SK-N-SH treated with all-trans-retinoic acid at 6 μM for 48 hours (cell line): ENCODE measurements at regions not wholly inside any gene's neighbourhood (a gene's known extent, or its start where the extent isn't known, plus 50 kb on each side); places are given as distances from the start of the nearest gene placed in this dataset.

Experiments used
- ATAC-seq: fragments of 200-7000 bp; cut with Tn5 transposase; 3 replicates; pipeline ENCODE4 v1.9.1; 2020; ENCODE audit warnings: mild to moderate bottlenecking, moderate library complexity
- BACH2 ChIP-seq: fragments of 250-450 bp; sonication (Bioruptor Pico); IDR thresholded peaks from 2 replicates; pipeline ENCODE4 v1.9.0; 2021; ENCODE audit warnings: mild to moderate bottlenecking, borderline replicate concordance
- CREB5 ChIP-seq: fragments of 250-450 bp; sonication (Bioruptor Pico); IDR thresholded peaks from 2 replicates; pipeline ENCODE4 v1.5.1; 2020; ENCODE audit warnings: low read depth, mild to moderate bottlenecking, moderate library complexity
- CSDC2 ChIP-seq: fragments of 250-450 bp; sonication (Bioruptor Pico); IDR thresholded peaks from 2 replicates; pipeline ENCODE4 v1.5.0; 2020; ENCODE audit warnings: mild to moderate bottlenecking, moderate library complexity
- ESRRG ChIP-seq: fragments of 250-450 bp; sonication (Bioruptor Pico); IDR thresholded peaks from 2 replicates; pipeline ENCODE4 v1.6.1; 2021; ENCODE audit warnings: mild to moderate bottlenecking
- GLIS3 ChIP-seq: fragments of 250-450 bp; sonication (Bioruptor Pico); IDR thresholded peaks from 2 replicates; pipeline ENCODE4 v1.5.0; 2020; ENCODE audit warnings: mild to moderate bottlenecking, moderate library complexity
- ISL1 ChIP-seq: fragments of 250-450 bp; sonication (Bioruptor Pico); IDR thresholded peaks from 2 replicates; pipeline ENCODE4 v2.1.2; 2022; ENCODE audit warnings: mild to moderate bottlenecking, moderate library complexity
- OSR1 ChIP-seq: fragments of 250-450 bp; sonication (Bioruptor Pico); IDR thresholded peaks from 2 replicates; pipeline ENCODE4 v1.8.0; 2022; ENCODE audit warnings: moderate library complexity, mild to moderate bottlenecking, inconsistent platforms
- PPARA ChIP-seq: fragments of 250-450 bp; sonication (Bioruptor Pico); IDR thresholded peaks from 2 replicates; pipeline ENCODE4 v1.5.0; 2020; ENCODE audit warnings: mild to moderate bottlenecking, borderline replicate concordance
- SNAI2 ChIP-seq: fragments of 250-450 bp; sonication (Bioruptor Pico); IDR thresholded peaks from 2 replicates; pipeline ENCODE4 v1.5.0; 2020; ENCODE audit warnings: mild to moderate bottlenecking, moderate library complexity
- TCF4 ChIP-seq: fragments of 250-450 bp; sonication (Bioruptor Pico); IDR thresholded peaks from 2 replicates; pipeline ENCODE4 v1.8.0; 2021; ENCODE audit warnings: mild to moderate bottlenecking, moderate library complexity, borderline replicate concordance
- TSHZ2 ChIP-seq: fragments of 250-450 bp; sonication (Bioruptor Pico); IDR thresholded peaks from 2 replicates; pipeline ENCODE4 v1.5.0; 2020; ENCODE audit warnings: mild to moderate bottlenecking, moderate library complexity
- ZFP3 ChIP-seq: fragments of 250-450 bp; sonication (Bioruptor Pico); IDR thresholded peaks from 2 replicates; pipeline ENCODE4 v1.5.0; 2020; ENCODE audit warnings: mild to moderate bottlenecking, moderate library complexity
- ZFP30 ChIP-seq: fragments of 450-650 bp; formaldehyde crosslinking; IDR thresholded peaks from 2 replicates; pipeline ENCODE4 v1.5.0; 2022; ENCODE audit warnings: mild to moderate bottlenecking, moderate library complexity
- ZNF8 ChIP-seq: fragments of 450-650 bp; formaldehyde crosslinking; IDR thresholded peaks from 2 replicates; pipeline ENCODE4 v1.5.0; 2020; ENCODE audit warnings: mild to moderate bottlenecking, moderate library complexity
- TF ChIP-seq, protein P1 (sequence below): fragments of 250-450 bp; sonication (Bioruptor Pico); IDR thresholded peaks from 2 replicates; pipeline ENCODE4 v1.8.0; 2021; ENCODE audit warnings: low read depth, mild to moderate bottlenecking, moderate library complexity, borderline replicate concordance
- TF ChIP-seq, protein P2 (sequence below): fragments of 250-450 bp; sonication (Bioruptor Pico); IDR thresholded peaks from 2 replicates; pipeline ENCODE4 v1.5.1; 2021; ENCODE audit warnings: mild to moderate bottlenecking, moderate library complexity

- TF ChIP-seq ZNF8 (CRISPR knock-in tag) = no peak
- no peak for TF ChIP-seq PPARA (CRISPR knock-in tag)
- TF ChIP-seq ZFP30 (CRISPR knock-in tag) = no peak
- no peak for TF ChIP-seq GLIS3
- TF ChIP-seq, protein P1, sequence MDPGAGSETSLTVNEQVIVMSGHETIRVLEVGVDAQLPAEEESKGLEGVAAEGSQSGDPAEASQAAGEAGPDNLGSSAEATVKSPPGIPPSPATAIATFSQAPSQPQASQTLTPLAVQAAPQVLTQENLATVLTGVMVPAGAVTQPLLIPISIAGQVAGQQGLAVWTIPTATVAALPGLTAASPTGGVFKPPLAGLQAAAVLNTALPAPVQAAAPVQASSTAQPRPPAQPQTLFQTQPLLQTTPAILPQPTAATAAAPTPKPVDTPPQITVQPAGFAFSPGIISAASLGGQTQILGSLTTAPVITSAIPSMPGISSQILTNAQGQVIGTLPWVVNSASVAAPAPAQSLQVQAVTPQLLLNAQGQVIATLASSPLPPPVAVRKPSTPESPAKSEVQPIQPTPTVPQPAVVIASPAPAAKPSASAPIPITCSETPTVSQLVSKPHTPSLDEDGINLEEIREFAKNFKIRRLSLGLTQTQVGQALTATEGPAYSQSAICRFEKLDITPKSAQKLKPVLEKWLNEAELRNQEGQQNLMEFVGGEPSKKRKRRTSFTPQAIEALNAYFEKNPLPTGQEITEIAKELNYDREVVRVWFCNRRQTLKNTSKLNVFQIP = no peak
- TF ChIP-seq ISL1 = no peak
- ATAC-seq = no peak
These were observed 113.5 kb upstream of the NEBL start for GRCh38 chr10:21010615-21011014.

- TF ChIP-seq CREB5 (CRISPR knock-in tag) (no peak), SNAI2 (no peak), TSHZ2 (CRISPR knock-in tag) (no peak), BACH2 (no peak), ISL1 (no peak), ZFP3 (CRISPR knock-in tag) (no peak), PPARA (CRISPR knock-in tag) (no peak), GLIS3 (no peak), ZFP30 (CRISPR knock-in tag) (no peak), TCF4 (no peak), CSDC2 (CRISPR knock-in tag) (no peak), ESRRG (no peak)
- TF ChIP-seq, protein P2, sequence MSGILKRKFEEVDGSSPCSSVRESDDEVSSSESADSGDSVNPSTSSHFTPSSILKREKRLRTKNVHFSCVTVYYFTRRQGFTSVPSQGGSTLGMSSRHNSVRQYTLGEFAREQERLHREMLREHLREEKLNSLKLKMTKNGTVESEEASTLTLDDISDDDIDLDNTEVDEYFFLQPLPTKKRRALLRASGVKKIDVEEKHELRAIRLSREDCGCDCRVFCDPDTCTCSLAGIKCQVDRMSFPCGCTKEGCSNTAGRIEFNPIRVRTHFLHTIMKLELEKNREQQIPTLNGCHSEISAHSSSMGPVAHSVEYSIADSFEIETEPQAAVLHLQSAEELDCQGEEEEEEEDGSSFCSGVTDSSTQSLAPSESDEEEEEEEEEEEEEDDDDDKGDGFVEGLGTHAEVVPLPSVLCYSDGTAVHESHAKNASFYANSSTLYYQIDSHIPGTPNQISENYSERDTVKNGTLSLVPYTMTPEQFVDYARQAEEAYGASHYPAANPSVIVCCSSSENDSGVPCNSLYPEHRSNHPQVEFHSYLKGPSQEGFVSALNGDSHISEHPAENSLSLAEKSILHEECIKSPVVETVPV = no peak
- ATAC-seq = no peak
These were observed 106.2 kb upstream of the NEBL start for GRCh38 chr10:21003240-21003822.

GRCh38 chr10:21002091-21002878, 105.2 kb upstream of the NEBL start:
- TF ChIP-seq, protein P2 = no peak
- TF ChIP-seq, protein P1 = no peak
- TF ChIP-seq ISL1 = 0 out of 2 replicates have a peak, but pooled peaks have one; percentile 25
- no peak for ATAC-seq

GRCh38 chr10:20999699-21000098, 102.6 kb upstream of the NEBL start:
- TF ChIP-seq OSR1 (CRISPR knock-in tag) = no peak
- TF ChIP-seq TSHZ2 (CRISPR knock-in tag) = no peak
- no peak for TF ChIP-seq SNAI2
- no peak for ATAC-seq
